ENCODE measurements at regions not wholly inside any gene's neighbourhood (a gene's known extent, or its start where the extent isn't known, plus 50 kb on each side); places are given as distances from the start of the nearest gene placed in this dataset.
A peak's percentile ranks its signal among the peaks of the same experiment; 100 is the strongest.

GRCh38 chr5:135214897-135215616 lies 181.0 kb upstream of the PITX1 start:
- WGBS, 3 donors: 59 to 72% (median 65%) methylated on average over 7 of the region's 7 CpGs
- FAIRE-seq: no peak

GRCh38 chr5:135213466-135214239 lies 179.6 kb upstream of the PITX1 start:
- H3K27ac ChIP-seq (ENCODE audit: low read depth in 1 of 3, low read length in 2 of 3): no peak overlapping the region
- no peak for DNase-seq
- no peak overlapping the region for H3K4me3 ChIP-seq (ENCODE audit: low read depth in 1 of 3, low read length in 3 of 3)
- H3K27me3 ChIP-seq (ENCODE audit: control insufficient read depth in 3 of 3, insufficient read depth in 3 of 3, low read length in 3 of 3): no peaks in the 10 kb centered on the region
- WGBS, 3 donors: 73 to 84% (median 80%) methylated on average over 15 of the region's 15 CpGs
- no peaks in the 10 kb centered on the region for H3K36me3 ChIP-seq (ENCODE audit: control insufficient read depth in 3 of 3, insufficient read depth in 2 of 3, low read depth in 1 of 3, low read length in 3 of 3)
- H3K4me1 ChIP-seq (ENCODE audit: control insufficient read depth in 3 of 3, insufficient read depth in 2 of 3, low read depth in 1 of 3, low read length in 2 of 3): peaks cover 0 to 10% (median 0%) of the 10 kb centered on the region in 3 donors
- no peak for FAIRE-seq
- H3K9me3 ChIP-seq (ENCODE audit: control insufficient read depth in 2 of 2, insufficient read depth in 1 of 2, low read depth in 1 of 2, low read length in 1 of 2): no peaks in the 10 kb centered on the region

More at GRCh38 chr5:135214897-135215616, 181.0 kb upstream of the PITX1 start:
- H3K27me3 ChIP-seq (ENCODE audit: control insufficient read depth in 3 of 3, insufficient read depth in 3 of 3, low read length in 3 of 3): no peaks in the 10 kb centered on the region
- H3K36me3 ChIP-seq (ENCODE audit: control insufficient read depth in 3 of 3, insufficient read depth in 2 of 3, low read depth in 1 of 3, low read length in 3 of 3): no peaks in the 10 kb centered on the region
- DNase-seq: no peak
- H3K4me3 ChIP-seq (ENCODE audit: low read depth in 1 of 3, low read length in 3 of 3): no peak overlapping the region
- no peak overlapping the region for H3K27ac ChIP-seq (ENCODE audit: low read depth in 1 of 3, low read length in 2 of 3)
- no peaks in the 10 kb centered on the region for H3K4me1 ChIP-seq (ENCODE audit: control insufficient read depth in 3 of 3, insufficient read depth in 2 of 3, low read depth in 1 of 3, low read length in 2 of 3)
- no peaks in the 10 kb centered on the region for H3K9me3 ChIP-seq (ENCODE audit: control insufficient read depth in 2 of 2, insufficient read depth in 1 of 2, low read depth in 1 of 2, low read length in 1 of 2)

GRCh38 chr5:135213027-135213386 lies 179.0 kb upstream of the PITX1 start:
- no peak overlapping the region for H3K4me3 ChIP-seq (ENCODE audit: low read depth in 1 of 3, low read length in 3 of 3)
- H3K9me3 ChIP-seq (ENCODE audit: control insufficient read depth in 2 of 2, insufficient read depth in 1 of 2, low read depth in 1 of 2, low read length in 1 of 2): no peaks in the 10 kb centered on the region
- WGBS, 3 donors: 82 to 92% (median 85%) methylated on average over 5 of the region's 5 CpGs

GRCh38 chr5:135212361-135213026 lies 178.5 kb upstream of the PITX1 start:
- H3K27me3 ChIP-seq (ENCODE audit: control insufficient read depth in 3 of 3, insufficient read depth in 3 of 3, low read length in 3 of 3): no peaks in the 10 kb centered on the region
- H3K4me3 ChIP-seq (ENCODE audit: low read depth in 1 of 3, low read length in 3 of 3): no peak overlapping the region
- no peak overlapping the region for H3K27ac ChIP-seq (ENCODE audit: low read depth in 1 of 3, low read length in 2 of 3)
- DNase-seq (no peak), FAIRE-seq (no peak)
- H3K36me3 ChIP-seq (ENCODE audit: control insufficient read depth in 3 of 3, insufficient read depth in 2 of 3, low read depth in 1 of 3, low read length in 3 of 3): no peaks in the 10 kb centered on the region
- H3K9me3 ChIP-seq (ENCODE audit: control insufficient read depth in 2 of 2, insufficient read depth in 1 of 2, low read depth in 1 of 2, low read length in 1 of 2): no peaks in the 10 kb centered on the region
- H3K4me1 ChIP-seq (ENCODE audit: control insufficient read depth in 3 of 3, insufficient read depth in 2 of 3, low read depth in 1 of 3, low read length in 2 of 3): peaks cover 0 to 14% (median 0%) of the 10 kb centered on the region in 3 donors
- 70 to 87% (median 73%) methylated on average over 10 of the region's 10 CpGs for WGBS, 3 donors

More at GRCh38 chr5:135213027-135213386, 179.0 kb upstream of the PITX1 start:
- H3K27ac ChIP-seq (ENCODE audit: low read depth in 1 of 3, low read length in 2 of 3): no peak overlapping the region
- FAIRE-seq (no peak), DNase-seq (no peak)
- no peaks in the 10 kb centered on the region for H3K27me3 ChIP-seq (ENCODE audit: control insufficient read depth in 3 of 3, insufficient read depth in 3 of 3, low read length in 3 of 3)
- H3K36me3 ChIP-seq (ENCODE audit: control insufficient read depth in 3 of 3, insufficient read depth in 2 of 3, low read depth in 1 of 3, low read length in 3 of 3): no peaks in the 10 kb centered on the region
- peaks cover 0 to 14% (median 0%) of the 10 kb centered on the region in 3 donors for H3K4me1 ChIP-seq (ENCODE audit: control insufficient read depth in 3 of 3, insufficient read depth in 2 of 3, low read depth in 1 of 3, low read length in 2 of 3)

- Histone ChIP-seq H3K27ac (ENCODE audit: low read depth in 1 of 3, low read length in 2 of 3) (no peak overlapping the region), H3K27me3 (ENCODE audit: control insufficient read depth in 3 of 3, insufficient read depth in 3 of 3, low read length in 3 of 3) (no peaks in the 10 kb centered on the region), H3K4me1 (ENCODE audit: control insufficient read depth in 3 of 3, insufficient read depth in 2 of 3, low read depth in 1 of 3, low read length in 2 of 3) (peaks cover 0 to 14% (median 0%) of the 10 kb centered on the region in 3 donors), H3K4me3 (ENCODE audit: low read depth in 1 of 3, low read length in 3 of 3) (no peak overlapping the region), H3K36me3 (ENCODE audit: control insufficient read depth in 3 of 3, insufficient read depth in 2 of 3, low read depth in 1 of 3, low read length in 3 of 3) (no peaks in the 10 kb centered on the region), H3K9me3 (ENCODE audit: control insufficient read depth in 2 of 2, insufficient read depth in 1 of 2, low read depth in 1 of 2, low read length in 1 of 2) (no peaks in the 10 kb centered on the region)
- FAIRE-seq (no peak), DNase-seq (no peak)
- 52 to 65% (median 56%) methylated on average over 2 of the region's 2 CpGs for WGBS, 3 donors
Measured at GRCh38 chr5:135211791-135212190, 177.8 kb upstream of the PITX1 start.

GRCh38 chr5:135211083-135211790 lies 177.2 kb upstream of the PITX1 start:
- Histone ChIP-seq H3K9me3 (ENCODE audit: control insufficient read depth in 2 of 2, insufficient read depth in 1 of 2, low read depth in 1 of 2, low read length in 1 of 2) (no peaks in the 10 kb centered on the region), H3K36me3 (ENCODE audit: control insufficient read depth in 3 of 3, insufficient read depth in 2 of 3, low read depth in 1 of 3, low read length in 3 of 3) (no peaks in the 10 kb centered on the region), H3K27me3 (ENCODE audit: control insufficient read depth in 3 of 3, insufficient read depth in 3 of 3, low read length in 3 of 3) (no peaks in the 10 kb centered on the region), H3K4me1 (ENCODE audit: control insufficient read depth in 3 of 3, insufficient read depth in 2 of 3, low read depth in 1 of 3, low read length in 2 of 3) (peaks cover 0 to 14% (median 0%) of the 10 kb centered on the region in 3 donors), H3K4me3 (ENCODE audit: low read depth in 1 of 3, low read length in 3 of 3) (no peak overlapping the region), H3K27ac (ENCODE audit: low read depth in 1 of 3, low read length in 2 of 3) (no peak overlapping the region)
- DNase-seq (no peak), FAIRE-seq (no peak)
- WGBS, 3 donors: 78 to 88% (median 85%) methylated on average over 9 of the region's 9 CpGs

GRCh38 chr5:135210286-135211055 lies 176.4 kb upstream of the PITX1 start:
- FAIRE-seq: no peak
- 90 to 94% (median 92%) methylated on average over 10 of the region's 10 CpGs for WGBS, 3 donors
- Histone ChIP-seq H3K4me3 (ENCODE audit: low read depth in 1 of 3, low read length in 3 of 3) (no peak overlapping the region), H3K4me1 (ENCODE audit: control insufficient read depth in 3 of 3, insufficient read depth in 2 of 3, low read depth in 1 of 3, low read length in 2 of 3) (peaks cover 0 to 14% (median 0%) of the 10 kb centered on the region in 3 donors), H3K9me3 (ENCODE audit: control insufficient read depth in 2 of 2, insufficient read depth in 1 of 2, low read depth in 1 of 2, low read length in 1 of 2) (no peaks in the 10 kb centered on the region), H3K27ac (ENCODE audit: low read depth in 1 of 3, low read length in 2 of 3) (peak overlapping the region in 1 of 3 donors; percentile 17), H3K27me3 (ENCODE audit: control insufficient read depth in 3 of 3, insufficient read depth in 3 of 3, low read length in 3 of 3) (no peaks in the 10 kb centered on the region), H3K36me3 (ENCODE audit: control insufficient read depth in 3 of 3, insufficient read depth in 2 of 3, low read depth in 1 of 3, low read length in 3 of 3) (no peaks in the 10 kb centered on the region)
- DNase-seq: no peak
